Esophagus muscularis mucosa (tissue), 3 donors: ENCODE measurements at regions not wholly inside any gene's neighbourhood (a gene's known extent, or its start where the extent isn't known, plus 50 kb on each side); places are given as distances from the start of the nearest gene placed in this dataset.
"Not testable (repeated sequence)": the region's sequence is repeated elsewhere in the genome, so short reads cannot be mapped to it uniquely, and the experiment has no call there.

Experiments
- CTCF ChIP-seq, 3 experiments: fragments of 200-600 bp in 2 of 3; fragments of 450-650 bp in 1 of 3; sonication (generic) in 2 of 3; IDR thresholded peaks; one replicate each; pipeline ENCODE4 v1.5.1; 2017 to 2019; ENCODE audit warnings: antibody characterized with exemption in 3 of 3, mild to moderate bottlenecking in 2 of 3, moderate library complexity in 1 of 3
- POLR2A ChIP-seq: fragments of 450-650 bp; IDR thresholded peaks from one replicate; pipeline ENCODE4 v1.6.1; 2017; ENCODE audit warnings: antibody characterized with exemption, moderate library complexity, mild to moderate bottlenecking, low read depth

- not testable (repeated sequence) for TF ChIP-seq CTCF (IDR thresholded peaks at IDR 0.05); POLR2A
Measured at GRCh38 chr2:52337786-52338185, 1305.9 kb upstream of the NRXN1 start.
